IPS-20b (cell line): ENCODE measurements at regions not wholly inside any gene's neighbourhood (a gene's known extent, or its start where the extent isn't known, plus 50 kb on each side); places are given as distances from the start of the nearest gene placed in this dataset.

Experiments
- H3K27ac ChIP-seq: one replicate; pipeline ENCODE4 v1.5.1; 2013; ENCODE audit warnings: low read length
- H3K27me3 ChIP-seq: 2 replicates; pipeline ENCODE4 v1.6.1; 2013; ENCODE audit warnings: mild to moderate bottlenecking, low read length, inconsistent platforms; ENCODE audit not compliant: insufficient read depth
- H3K36me3 ChIP-seq: 2 replicates; pipeline ENCODE4 v1.6.1; 2013; ENCODE audit warnings: low read depth, mild to moderate bottlenecking, inconsistent platforms, low read length, moderate library complexity; ENCODE audit not compliant: insufficient read depth
- H3K4me1 ChIP-seq: 2 replicates; pipeline ENCODE4 v1.6.1; 2013; ENCODE audit warnings: mild to moderate bottlenecking, control low read depth, inconsistent platforms, low read length, moderate library complexity; ENCODE audit not compliant: insufficient read depth
- H3K4me3 ChIP-seq: 2 replicates; pipeline ENCODE4 v1.5.1; 2013; ENCODE audit warnings: mild to moderate bottlenecking, low read length, inconsistent platforms
- H3K9ac ChIP-seq: 2 replicates; pipeline ENCODE4 v1.6.1; 2013; ENCODE audit warnings: low read depth, mild to moderate bottlenecking, inconsistent platforms, low read length, moderate library complexity
- H3K9me3 ChIP-seq: 2 replicates; pipeline ENCODE4 v1.6.1; 2013; ENCODE audit warnings: mild to moderate bottlenecking, low read depth, low read length, inconsistent platforms; ENCODE audit not compliant: insufficient read depth

- no peak overlapping the region for H3K27ac ChIP-seq
- H3K4me1 ChIP-seq, result no peaks in the 10 kb centered on the region
- H3K36me3 ChIP-seq, result no peaks in the 10 kb centered on the region
- H3K9ac ChIP-seq, result no peak overlapping the region
- H3K4me3 ChIP-seq, result no peak overlapping the region
- no peaks in the 10 kb centered on the region for H3K27me3 ChIP-seq
- no peaks in the 10 kb centered on the region for H3K9me3 ChIP-seq
Measured at GRCh38 chr3:115537669-115538068, 85.6 kb upstream of the GAP43 start.

- H3K36me3 ChIP-seq, result no peaks in the 10 kb centered on the region
- no peaks in the 10 kb centered on the region for H3K9me3 ChIP-seq
- H3K27me3 ChIP-seq, result no peaks in the 10 kb centered on the region
- no peak overlapping the region for H3K4me3 ChIP-seq
- no peak overlapping the region for H3K9ac ChIP-seq
- H3K27ac ChIP-seq, result no peak overlapping the region
- H3K4me1 ChIP-seq, result no peaks in the 10 kb centered on the region
Measured at GRCh38 chr3:115547207-115547606, 76.1 kb upstream of the GAP43 start.

- Histone ChIP-seq H3K9me3 (no peaks in the 10 kb centered on the region), H3K27ac (no peak overlapping the region), H3K4me1 (no peaks in the 10 kb centered on the region), H3K36me3 (no peaks in the 10 kb centered on the region), H3K27me3 (no peaks in the 10 kb centered on the region), H3K9ac (no peak overlapping the region), H3K4me3 (no peak overlapping the region)
Measured at GRCh38 chr3:115548611-115549010, 74.7 kb upstream of the GAP43 start.

GRCh38 chr3:115549071-115549470 is 74.2 kb upstream of the GAP43 start:
- Histone ChIP-seq H3K9me3 (no peaks in the 10 kb centered on the region), H3K27ac (no peak overlapping the region), H3K36me3 (no peaks in the 10 kb centered on the region), H3K27me3 (no peaks in the 10 kb centered on the region), H3K4me3 (no peak overlapping the region), H3K9ac (no peak overlapping the region), H3K4me1 (no peaks in the 10 kb centered on the region; the same call in 1 of the 2 replicates)

GRCh38 chr3:115550285-115550761 is 73.0 kb upstream of the GAP43 start:
- Histone ChIP-seq H3K4me1 (peaks cover 5% of the 10 kb centered on the region; the same call in 1 of the 2 replicates), H3K27ac (no peak overlapping the region), H3K9me3 (no peaks in the 10 kb centered on the region), H3K27me3 (no peaks in the 10 kb centered on the region), H3K4me3 (no peak overlapping the region), H3K9ac (no peak overlapping the region), H3K36me3 (no peaks in the 10 kb centered on the region)

- Histone ChIP-seq H3K27ac (no peak overlapping the region), H3K9ac (no peak overlapping the region), H3K4me3 (no peak overlapping the region), H3K4me1 (peaks cover 5% of the 10 kb centered on the region; the same call in 1 of the 2 replicates), H3K36me3 (no peaks in the 10 kb centered on the region), H3K27me3 (no peaks in the 10 kb centered on the region), H3K9me3 (no peaks in the 10 kb centered on the region)
Measured at GRCh38 chr3:115551016-115551415, 72.3 kb upstream of the GAP43 start.

GRCh38 chr3:115552007-115552406 is 71.3 kb upstream of the GAP43 start:
- Histone ChIP-seq H3K9me3 (no peaks in the 10 kb centered on the region), H3K9ac (no peak overlapping the region), H3K4me1 (peaks cover 5% of the 10 kb centered on the region; the same call in 1 of the 2 replicates), H3K4me3 (no peak overlapping the region), H3K36me3 (no peaks in the 10 kb centered on the region), H3K27ac (no peak overlapping the region), H3K27me3 (no peaks in the 10 kb centered on the region)

- Histone ChIP-seq H3K4me1 (peaks cover 5% of the 10 kb centered on the region; the same call in 1 of the 2 replicates), H3K36me3 (no peaks in the 10 kb centered on the region), H3K9ac (no peak overlapping the region), H3K27me3 (no peaks in the 10 kb centered on the region), H3K27ac (no peak overlapping the region), H3K4me3 (no peak overlapping the region), H3K9me3 (no peaks in the 10 kb centered on the region)
Measured at GRCh38 chr3:115553796-115554486, 69.4 kb upstream of the GAP43 start.

- H3K36me3 ChIP-seq, result no peaks in the 10 kb centered on the region
- H3K9me3 ChIP-seq, result no peaks in the 10 kb centered on the region
Measured at GRCh38 chr3:115554487-115554807, 68.9 kb upstream of the GAP43 start.

GRCh38 chr3:115562636-115563267 is 60.6 kb upstream of the GAP43 start:
- Histone ChIP-seq H3K9me3 (no peaks in the 10 kb centered on the region), H3K4me1 (no peaks in the 10 kb centered on the region), H3K9ac (no peak overlapping the region), H3K27ac (no peak overlapping the region), H3K4me3 (no peak overlapping the region), H3K36me3 (no peaks in the 10 kb centered on the region), H3K27me3 (no peaks in the 10 kb centered on the region)

More at GRCh38 chr3:115554487-115554807, 68.9 kb upstream of the GAP43 start:
- Histone ChIP-seq H3K4me3 (no peak overlapping the region), H3K27me3 (no peaks in the 10 kb centered on the region), H3K27ac (no peak overlapping the region), H3K4me1 (peaks cover 5% of the 10 kb centered on the region; the same call in 1 of the 2 replicates), H3K9ac (no peak overlapping the region)

- Histone ChIP-seq H3K27ac (no peak overlapping the region), H3K9me3 (no peaks in the 10 kb centered on the region), H3K27me3 (no peaks in the 10 kb centered on the region), H3K4me3 (no peak overlapping the region), H3K9ac (no peak overlapping the region), H3K4me1 (no peaks in the 10 kb centered on the region), H3K36me3 (no peaks in the 10 kb centered on the region)
Measured at GRCh38 chr3:115563984-115564383, 59.3 kb upstream of the GAP43 start.

- H3K9me3 ChIP-seq, result no peaks in the 10 kb centered on the region
- no peak overlapping the region for H3K27ac ChIP-seq
- H3K9ac ChIP-seq, result no peak overlapping the region
- H3K4me3 ChIP-seq, result no peak overlapping the region
- no peaks in the 10 kb centered on the region for H3K36me3 ChIP-seq
- H3K27me3 ChIP-seq, result no peaks in the 10 kb centered on the region
- no peaks in the 10 kb centered on the region for H3K4me1 ChIP-seq
Measured at GRCh38 chr3:115571413-115571812, 51.9 kb upstream of the GAP43 start.
